GM23338 (cell line): ENCODE measurements at regions not wholly inside any gene's neighbourhood (a gene's known extent, or its start where the extent isn't known, plus 50 kb on each side); places are given as distances from the start of the nearest gene placed in this dataset.

ENCODE experiments used
- CREB1 ChIP-seq: fragments of 250-450 bp; sonication (Bioruptor Pico); IDR thresholded peaks from 2 replicates; pipeline ENCODE4 v1.5.0; 2020; ENCODE audit warnings: low read depth, mild to moderate bottlenecking, moderate library complexity
- POLR2AphosphoS5 ChIP-seq: IDR thresholded peaks from 2 replicates; pipeline ENCODE4 v1.6.1; 2016; ENCODE audit warnings: antibody characterized with exemption, low read depth
- TF ChIP-seq, protein P1 (sequence below), 2 experiments: fragments of 200-600 bp in 1 of 2; sonication (generic) in 1 of 2; conservative IDR thresholded peaks; 2 replicates each; pipeline versions ENCODE4 v1.5.1 to v1.6.1; 2016 to 2017; ENCODE audit warnings: antibody characterized with exemption in 2 of 2, low read depth in 2 of 2, mild to moderate bottlenecking in 2 of 2, moderate library complexity in 1 of 2
- TF ChIP-seq, protein P2 (sequence below): fragments of 250-450 bp; sonication (Bioruptor Pico); IDR thresholded peaks from 2 replicates; pipeline ENCODE4 v1.5.0; 2020; ENCODE audit warnings: mild to moderate bottlenecking, moderate library complexity

DNA sequence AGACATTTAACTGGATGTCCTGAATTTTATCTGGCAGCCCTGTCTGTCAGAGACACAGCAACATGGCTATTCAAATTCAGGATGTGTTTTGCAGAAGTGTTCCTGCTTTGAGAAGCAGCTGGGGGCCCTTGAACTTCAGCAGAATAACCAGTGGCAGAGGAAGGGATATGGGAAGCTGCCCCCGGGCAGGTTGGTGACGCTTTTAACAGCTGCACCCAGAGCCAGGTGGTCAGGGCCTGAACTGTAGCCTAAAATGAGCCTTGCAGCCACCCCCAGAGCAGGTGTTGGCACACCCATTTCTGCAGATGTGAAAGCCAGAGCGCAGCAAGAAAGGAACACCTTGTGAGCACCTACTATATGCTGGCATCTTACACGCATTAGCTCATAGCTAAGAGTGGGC, 128.7 kb upstream of the BOD1 start:
- no peak for TF ChIP-seq CREB1 (CRISPR knock-in tag)
- TF ChIP-seq, protein P1, sequence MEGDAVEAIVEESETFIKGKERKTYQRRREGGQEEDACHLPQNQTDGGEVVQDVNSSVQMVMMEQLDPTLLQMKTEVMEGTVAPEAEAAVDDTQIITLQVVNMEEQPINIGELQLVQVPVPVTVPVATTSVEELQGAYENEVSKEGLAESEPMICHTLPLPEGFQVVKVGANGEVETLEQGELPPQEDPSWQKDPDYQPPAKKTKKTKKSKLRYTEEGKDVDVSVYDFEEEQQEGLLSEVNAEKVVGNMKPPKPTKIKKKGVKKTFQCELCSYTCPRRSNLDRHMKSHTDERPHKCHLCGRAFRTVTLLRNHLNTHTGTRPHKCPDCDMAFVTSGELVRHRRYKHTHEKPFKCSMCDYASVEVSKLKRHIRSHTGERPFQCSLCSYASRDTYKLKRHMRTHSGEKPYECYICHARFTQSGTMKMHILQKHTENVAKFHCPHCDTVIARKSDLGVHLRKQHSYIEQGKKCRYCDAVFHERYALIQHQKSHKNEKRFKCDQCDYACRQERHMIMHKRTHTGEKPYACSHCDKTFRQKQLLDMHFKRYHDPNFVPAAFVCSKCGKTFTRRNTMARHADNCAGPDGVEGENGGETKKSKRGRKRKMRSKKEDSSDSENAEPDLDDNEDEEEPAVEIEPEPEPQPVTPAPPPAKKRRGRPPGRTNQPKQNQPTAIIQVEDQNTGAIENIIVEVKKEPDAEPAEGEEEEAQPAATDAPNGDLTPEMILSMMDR (conservative IDR thresholded peaks at IDR 0.05; ENCODE audit: low read depth in 2 of 2), result no peak
- TF ChIP-seq POLR2AphosphoS5, result no peak
- TF ChIP-seq, protein P2, sequence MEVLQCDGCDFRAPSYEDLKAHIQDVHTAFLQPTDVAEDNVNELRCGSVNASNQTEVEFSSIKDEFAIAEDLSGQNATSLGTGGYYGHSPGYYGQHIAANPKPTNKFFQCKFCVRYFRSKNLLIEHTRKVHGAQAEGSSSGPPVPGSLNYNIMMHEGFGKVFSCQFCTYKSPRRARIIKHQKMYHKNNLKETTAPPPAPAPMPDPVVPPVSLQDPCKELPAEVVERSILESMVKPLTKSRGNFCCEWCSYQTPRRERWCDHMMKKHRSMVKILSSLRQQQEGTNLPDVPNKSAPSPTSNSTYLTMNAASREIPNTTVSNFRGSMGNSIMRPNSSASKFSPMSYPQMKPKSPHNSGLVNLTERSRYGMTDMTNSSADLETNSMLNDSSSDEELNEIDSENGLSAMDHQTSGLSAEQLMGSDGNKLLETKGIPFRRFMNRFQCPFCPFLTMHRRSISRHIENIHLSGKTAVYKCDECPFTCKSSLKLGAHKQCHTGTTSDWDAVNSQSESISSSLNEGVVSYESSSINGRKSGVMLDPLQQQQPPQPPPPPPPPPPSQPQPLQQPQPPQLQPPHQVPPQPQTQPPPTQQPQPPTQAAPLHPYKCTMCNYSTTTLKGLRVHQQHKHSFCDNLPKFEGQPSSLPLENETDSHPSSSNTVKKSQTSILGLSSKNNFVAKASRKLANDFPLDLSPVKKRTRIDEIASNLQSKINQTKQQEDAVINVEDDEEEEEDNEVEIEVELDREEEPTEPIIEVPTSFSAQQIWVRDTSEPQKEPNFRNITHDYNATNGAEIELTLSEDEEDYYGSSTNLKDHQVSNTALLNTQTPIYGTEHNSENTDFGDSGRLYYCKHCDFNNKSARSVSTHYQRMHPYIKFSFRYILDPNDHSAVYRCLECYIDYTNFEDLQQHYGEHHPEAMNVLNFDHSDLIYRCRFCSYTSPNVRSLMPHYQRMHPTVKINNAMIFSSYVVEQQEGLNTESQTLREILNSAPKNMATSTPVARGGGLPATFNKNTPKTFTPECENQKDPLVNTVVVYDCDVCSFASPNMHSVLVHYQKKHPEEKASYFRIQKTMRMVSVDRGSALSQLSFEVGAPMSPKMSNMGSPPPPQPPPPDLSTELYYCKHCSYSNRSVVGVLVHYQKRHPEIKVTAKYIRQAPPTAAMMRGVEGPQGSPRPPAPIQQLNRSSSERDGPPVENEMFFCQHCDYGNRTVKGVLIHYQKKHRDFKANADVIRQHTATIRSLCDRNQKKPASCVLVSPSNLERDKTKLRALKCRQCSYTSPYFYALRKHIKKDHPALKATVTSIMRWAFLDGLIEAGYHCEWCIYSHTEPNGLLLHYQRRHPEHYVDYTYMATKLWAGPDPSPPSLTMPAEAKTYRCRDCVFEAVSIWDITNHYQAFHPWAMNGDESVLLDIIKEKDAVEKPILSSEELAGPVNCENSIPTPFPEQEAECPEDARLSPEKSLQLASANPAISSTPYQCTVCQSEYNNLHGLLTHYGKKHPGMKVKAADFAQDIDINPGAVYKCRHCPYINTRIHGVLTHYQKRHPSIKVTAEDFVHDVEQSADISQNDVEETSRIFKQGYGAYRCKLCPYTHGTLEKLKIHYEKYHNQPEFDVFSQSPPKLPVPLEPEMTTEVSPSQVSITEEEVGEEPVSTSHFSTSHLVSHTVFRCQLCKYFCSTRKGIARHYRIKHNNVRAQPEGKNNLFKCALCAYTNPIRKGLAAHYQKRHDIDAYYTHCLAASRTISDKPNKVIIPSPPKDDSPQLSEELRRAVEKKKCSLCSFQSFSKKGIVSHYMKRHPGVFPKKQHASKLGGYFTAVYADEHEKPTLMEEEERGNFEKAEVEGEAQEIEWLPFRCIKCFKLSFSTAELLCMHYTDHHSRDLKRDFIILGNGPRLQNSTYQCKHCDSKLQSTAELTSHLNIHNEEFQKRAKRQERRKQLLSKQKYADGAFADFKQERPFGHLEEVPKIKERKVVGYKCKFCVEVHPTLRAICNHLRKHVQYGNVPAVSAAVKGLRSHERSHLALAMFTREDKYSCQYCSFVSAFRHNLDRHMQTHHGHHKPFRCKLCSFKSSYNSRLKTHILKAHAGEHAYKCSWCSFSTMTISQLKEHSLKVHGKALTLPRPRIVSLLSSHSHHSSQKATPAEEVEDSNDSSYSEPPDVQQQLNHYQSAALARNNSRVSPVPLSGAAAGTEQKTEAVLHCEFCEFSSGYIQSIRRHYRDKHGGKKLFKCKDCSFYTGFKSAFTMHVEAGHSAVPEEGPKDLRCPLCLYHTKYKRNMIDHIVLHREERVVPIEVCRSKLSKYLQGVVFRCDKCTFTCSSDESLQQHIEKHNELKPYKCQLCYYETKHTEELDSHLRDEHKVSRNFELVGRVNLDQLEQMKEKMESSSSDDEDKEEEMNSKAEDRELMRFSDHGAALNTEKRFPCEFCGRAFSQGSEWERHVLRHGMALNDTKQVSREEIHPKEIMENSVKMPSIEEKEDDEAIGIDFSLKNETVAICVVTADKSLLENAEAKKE (CRISPR knock-in tag), result no peak
